Retina (tissue), 1 donor: ENCODE measurements at regions not wholly inside any gene's neighbourhood (a gene's known extent, or its start where the extent isn't known, plus 50 kb on each side); places are given as distances from the start of the nearest gene placed in this dataset.
A peak's percentile ranks its signal among the peaks of the same experiment; 100 is the strongest.

Experiments used
- DNase-seq: peaks from one replicate; pipeline ENCODE4 v3.0.0-alpha.2; 2016

DNA sequence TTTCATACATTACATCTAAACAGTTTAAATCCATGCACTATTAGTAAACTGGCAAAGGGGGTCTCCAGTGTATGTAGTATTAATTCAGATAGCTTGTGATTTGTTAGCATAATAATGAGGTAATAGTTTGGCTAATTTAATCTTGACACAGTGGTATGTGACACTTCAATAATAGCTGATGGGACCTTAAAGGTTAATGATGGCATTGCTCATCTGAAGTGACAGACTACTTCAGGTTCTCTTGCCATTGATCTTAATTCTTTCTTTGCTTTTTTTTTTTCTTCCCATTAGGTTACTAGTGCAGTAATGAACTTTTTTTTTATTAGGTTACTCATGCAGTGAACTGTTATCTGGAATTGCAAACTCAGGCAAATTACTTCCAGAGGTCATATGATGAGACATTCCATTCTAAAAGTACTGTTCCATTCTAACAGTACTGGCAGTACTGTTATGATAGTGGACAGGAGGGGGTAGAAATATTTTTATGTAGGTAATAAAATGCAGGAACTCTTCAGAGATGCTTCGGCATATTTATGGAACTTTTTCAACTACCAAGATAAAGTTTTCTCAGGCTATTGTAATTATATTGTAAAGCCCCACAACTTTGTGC, 911.3 kb upstream of the LCORL start:
- DNase-seq, result no peak

DNA sequence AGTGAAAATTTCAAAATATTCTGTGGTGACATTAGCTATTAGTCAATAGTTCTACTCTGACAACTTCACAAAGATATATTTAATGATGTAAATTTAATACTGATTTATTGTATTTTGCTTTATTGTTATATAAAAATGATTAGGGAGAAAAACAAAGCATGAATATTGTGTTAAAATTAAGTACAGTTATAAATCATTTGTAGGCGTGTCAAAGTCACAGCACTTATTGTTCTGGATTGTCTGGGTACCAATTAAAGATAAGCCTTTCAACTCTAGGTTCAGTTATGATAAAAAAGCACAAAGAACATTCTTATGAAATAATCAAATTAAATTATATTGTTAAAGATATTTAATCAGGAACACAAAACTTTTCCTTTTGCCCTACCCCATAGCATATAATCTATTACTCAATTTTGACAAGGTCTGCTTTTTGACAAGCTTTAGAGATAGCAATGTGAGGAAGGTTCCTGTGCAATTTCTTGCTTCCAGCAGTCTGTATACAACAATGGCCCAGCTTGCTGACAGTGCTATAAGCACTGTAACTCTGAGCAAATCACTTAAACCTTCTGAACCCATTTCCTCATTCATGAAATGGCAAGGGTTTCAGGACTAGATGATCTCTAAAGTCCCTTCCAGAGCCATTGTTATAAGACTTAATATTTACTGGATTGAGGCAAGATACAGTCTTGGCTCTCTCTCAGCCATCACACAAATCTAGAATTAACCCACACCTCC, 910.3 kb upstream of the LCORL start:
- no peak for DNase-seq

DNA sequence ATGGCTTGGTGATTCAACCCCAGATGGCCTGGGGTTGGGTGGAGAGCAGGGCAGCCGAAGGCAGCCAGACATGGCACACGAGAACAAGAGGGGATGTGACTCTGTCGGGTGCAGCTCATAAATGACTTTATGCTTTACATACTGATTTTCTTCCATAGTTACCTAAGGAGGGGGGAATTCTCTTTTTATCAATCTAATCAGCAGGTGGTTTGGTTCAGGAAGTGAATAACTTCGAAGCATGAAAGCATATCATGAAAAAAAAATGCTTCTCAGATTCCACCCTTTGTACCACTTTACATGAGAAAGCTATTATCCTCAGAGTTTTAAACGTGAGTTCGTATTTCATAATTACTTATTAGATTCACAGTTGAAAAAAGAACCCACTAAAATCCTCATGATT, 908.9 kb upstream of the LCORL start:
- DNase-seq, result no peak

DNA sequence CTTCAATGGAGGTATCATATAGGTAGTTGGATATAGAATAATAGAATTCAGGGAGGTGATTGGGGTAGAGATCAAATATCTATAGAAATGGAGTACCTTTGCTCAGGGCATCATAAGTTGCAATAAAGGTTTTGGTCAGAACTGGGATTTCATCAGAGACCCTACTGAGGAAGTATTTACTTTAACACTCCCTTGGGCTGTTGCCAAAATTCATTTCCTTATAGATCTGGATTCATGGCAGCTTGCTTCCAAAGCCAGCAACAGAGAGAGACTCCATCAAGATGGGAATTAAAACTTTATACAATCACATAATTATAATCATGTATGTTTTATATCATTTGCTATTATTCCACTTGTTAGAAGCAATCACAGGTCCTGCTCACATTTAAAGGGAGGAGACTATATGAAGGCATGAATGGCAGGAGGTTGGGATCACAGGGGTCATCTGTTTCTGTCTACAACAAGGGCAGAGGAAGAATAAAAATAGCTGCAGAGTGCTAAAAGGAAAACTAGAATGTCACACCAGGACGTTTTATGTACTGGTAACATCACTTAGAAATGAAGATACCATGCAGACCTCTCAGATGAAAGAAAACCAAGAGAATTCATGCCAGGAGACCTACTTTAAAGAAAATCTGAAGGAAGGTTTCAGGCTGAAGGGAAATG, 902.1 kb upstream of the LCORL start:
- DNase-seq, result no peak

DNA sequence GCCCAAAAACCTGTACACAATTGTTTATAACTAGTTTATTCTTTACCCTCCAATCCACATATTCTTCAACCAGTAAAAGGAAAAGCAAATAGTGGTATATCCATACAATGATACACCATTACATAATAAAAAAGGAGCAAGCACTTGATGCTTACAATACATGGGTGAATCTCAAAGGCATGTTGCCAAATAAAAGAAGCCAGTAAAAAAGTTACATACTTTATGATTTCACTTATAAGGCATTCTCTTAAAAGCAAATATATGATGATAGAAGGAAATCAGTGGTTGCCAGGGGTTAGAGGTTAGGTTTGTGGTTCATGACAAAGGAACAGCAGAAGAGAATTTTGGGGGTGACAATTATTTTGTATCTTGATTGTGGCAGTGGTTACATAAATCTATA, 896.1 kb upstream of the LCORL start:
- DNase-seq, result no peak

DNA sequence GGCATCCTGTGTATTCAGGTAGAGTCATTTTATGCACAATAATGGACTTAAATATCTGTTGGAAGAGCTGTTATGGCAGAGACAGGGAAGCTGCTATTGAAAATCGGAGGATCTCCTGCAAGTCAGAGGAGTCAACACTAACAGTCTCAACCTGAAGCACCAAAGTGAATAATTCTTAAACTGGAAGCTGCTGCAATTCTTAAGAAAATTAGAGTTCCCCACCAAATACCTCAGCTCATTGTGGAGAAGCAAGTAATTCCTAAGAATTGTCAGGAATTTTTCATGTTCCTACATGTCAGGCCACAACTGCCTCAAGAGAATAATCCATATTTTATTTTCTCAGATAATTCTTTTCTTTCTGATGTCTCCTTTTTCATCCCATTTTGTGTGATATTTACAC, 892.6 kb upstream of the LCORL start:
- DNase-seq, result no peak

DNA sequence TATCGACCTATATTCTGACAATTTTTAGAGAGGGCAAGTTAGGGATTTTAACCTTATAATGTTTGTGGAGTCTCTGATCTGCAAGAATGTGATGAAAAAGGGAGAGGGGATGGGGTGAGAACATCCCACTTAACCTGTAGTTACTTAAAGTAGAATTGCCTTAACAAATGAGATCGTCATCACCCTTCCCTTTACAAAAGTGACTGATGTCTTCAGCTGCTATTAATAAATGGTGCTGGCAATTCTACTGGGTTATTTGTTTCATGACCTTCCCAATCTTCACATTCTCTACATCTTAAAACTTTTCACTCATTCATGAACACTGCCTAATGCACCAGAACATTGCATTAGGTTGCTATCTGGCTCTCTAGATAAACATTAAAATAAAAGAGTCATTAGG, 873.4 kb upstream of the LCORL start:
- DNase-seq, result no peak

DNA sequence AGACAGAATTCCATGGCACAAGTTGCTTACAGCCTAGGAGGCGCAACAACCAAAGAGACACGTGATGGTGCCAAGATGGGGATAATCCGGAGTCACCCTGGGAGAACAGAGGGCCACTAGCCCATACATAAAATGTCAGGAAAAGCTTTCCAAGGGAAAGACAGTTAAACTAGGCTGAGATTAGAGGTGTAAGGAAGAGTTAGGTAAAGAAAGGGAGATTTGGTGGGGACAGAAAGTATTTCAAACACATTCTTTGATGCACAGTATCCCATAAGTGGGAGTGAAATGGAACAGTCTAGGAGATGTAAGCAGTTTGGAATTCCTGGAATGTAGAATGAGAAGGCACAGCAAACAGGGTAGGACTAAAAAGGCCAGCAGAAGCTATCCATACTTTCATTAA, 860.9 kb upstream of the LCORL start:
- DNase-seq, result no peak

DNA sequence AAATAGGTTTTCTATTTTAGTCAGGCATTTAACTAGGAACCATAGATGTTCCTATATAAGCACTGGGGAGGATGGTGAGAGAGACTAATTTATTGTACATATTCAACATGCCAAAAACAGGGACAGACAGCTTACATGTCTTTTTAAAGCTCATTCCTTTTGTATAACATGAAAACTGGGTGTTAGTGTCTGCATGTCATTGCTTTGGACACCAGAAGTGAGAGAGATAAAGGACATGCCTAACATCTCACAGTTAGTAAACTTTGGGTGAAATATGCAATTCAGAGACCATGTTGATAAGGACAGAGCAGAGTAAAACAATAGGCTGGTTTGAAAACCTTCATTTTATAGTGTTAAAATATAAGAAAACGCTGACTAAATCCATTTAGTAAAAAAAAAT, 860.0 kb upstream of the LCORL start:
- DNase-seq, result no peak

DNA sequence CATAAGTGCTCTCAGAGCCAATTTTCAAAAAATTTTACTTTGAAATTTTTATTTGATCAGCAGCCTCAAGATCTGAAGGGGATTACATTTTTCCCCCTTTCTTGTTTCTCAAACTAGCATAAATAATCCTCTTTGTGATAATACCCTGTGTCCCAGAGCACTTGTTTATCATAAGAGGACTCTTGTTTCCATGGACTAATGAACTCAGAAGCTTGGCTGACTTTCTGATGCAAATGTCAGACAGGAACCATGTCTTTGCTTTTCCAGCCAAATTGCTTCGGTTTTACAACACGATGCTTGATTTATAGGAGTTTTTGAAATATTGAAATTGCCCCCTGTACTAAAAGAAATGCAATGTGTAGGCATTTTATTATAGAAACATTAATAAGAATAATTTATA, 859.3 kb upstream of the LCORL start:
- DNase-seq, result no peak

DNA sequence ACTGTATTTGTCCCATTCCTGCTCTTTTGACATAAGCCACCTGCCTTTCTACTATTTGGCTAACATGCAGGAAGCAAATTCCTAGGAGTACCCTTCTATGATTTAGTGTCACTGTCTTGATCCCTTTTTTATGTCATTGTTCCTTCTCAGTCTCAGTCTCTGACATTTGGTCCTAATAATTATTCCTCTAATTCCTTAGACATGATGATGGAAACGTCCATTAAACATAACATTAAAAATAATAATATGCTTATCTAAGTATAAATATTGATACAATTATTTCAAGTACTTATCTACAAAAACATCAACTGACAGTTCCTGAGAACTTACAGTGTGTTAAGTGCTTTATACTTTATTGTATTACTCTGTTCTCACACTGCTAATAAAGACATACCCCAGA, 857.0 kb upstream of the LCORL start:
- no peak for DNase-seq

DNA sequence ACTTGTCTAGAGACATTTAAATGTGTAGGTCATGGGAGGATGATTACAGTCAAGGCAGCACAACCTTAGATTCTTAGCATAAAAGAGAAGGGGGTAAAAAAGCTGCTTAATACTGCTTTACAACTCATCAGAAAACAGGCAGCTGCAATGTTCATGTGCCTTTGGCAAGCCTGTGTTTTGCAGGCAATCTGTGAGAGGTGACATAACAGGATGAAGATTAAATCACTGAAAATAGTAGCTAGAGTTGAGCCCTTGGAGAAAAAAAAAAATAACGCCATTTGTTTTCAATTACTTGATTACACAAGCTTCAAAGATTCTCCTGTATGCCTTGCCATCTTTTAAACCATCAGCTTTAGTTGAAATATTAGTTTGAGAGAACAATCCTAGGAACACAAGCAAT, 847.6 kb upstream of the LCORL start:
- no peak for DNase-seq

DNA sequence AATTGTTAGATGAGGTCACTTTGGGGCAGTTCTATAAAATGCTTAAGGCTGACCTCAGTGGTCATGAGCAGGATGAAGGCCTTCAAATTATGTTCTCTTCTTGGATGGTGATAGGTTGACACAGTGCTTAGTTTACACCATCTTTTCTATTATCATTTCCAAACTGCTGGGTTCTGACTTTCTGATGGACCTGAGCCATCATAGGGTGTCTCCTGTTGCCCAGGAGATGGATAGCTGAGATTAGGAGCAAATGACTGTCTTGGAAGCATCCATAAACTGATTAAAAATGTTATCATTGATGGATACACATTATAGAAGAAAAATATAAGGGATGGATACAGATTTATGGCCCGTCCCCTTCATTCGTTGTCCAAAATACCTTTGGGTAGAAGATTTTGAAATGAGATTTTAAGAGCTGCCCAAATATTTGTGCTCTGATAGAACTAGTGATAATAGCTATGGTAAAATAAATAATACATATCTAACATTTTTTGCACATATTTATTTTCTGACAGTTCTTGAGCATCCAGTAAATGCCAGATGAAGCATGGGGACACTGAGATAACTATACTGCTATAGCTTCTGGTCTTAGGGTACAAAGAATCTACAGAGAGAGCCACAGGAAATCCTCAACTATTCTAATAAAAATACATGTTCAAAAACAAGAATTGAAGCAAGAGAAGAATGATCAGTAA, 839.4 kb upstream of the LCORL start:
- no peak for DNase-seq

DNA sequence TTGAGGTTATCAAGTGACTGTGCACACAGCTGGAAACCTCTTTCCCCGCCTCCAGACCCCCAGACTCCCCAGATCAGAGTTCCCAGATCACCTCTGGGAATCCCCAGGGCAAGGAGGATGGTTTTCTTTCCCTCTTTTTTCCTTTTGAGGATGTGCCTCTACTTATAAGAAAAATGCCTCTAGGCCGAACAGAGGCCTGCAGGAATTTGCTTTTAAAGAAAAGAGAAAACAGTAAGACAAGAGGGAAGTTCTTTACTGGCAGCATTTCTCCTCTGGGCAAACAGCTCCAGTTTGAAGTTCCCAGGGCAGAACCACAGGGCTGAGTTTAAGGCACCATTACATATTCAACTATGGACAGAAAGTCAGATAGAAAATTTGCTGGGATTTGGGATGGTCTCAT, 837.9 kb upstream of the LCORL start:
- DNase-seq, result peak; percentile 13

DNA sequence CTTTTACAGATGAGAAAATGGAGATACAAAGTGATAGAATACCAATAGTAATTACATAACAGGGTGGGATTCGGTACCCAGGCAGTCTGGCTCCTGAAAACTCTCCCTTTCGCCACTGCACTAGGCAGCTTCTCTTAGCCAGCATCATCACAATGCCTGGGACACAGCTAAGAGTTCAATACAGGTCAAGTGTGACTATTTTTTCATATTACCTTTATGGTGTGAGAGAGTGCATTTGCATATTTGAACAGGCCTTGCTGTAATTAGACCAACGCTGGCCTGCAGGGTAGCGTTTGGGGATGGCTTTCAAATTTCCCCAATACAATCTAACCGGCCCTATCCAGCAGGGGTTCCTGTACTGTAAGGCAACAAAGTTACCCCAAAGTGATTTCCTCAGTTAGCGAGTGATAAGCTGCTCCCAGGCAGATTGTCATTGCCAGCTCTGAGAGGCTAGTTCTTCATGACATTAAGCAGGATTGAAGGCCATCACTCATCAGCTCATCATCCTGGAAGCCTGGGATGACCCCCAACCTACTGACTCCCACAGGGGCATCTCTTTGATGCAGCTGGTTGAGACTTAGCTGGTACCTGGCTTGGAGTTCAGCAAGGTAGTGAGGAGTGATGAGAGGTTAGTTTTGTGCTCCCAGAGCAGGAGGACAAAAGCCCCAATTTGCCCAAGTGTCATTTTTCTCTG, 836.8 kb upstream of the LCORL start:
- no peak for DNase-seq

DNA sequence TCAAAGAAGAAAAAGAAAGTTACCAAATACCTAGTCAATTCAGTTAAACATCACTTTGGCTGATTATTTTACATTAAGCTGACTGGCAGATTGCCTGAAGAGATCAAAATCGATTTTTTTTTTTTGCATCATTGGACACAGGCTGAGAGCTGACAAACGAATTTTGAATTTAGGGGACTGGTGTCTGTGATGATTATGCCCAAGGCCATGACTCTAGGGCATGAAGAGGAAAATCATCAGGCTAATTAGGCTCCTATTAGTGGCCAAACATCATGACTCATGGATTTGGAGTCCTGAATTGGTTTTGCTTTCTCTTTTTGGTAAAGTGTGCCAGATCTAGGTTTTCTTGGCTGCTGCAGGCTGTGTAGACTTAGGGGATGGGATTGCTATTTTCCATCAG, 829.3 kb upstream of the LCORL start:
- DNase-seq, result peak; percentile 23

DNA sequence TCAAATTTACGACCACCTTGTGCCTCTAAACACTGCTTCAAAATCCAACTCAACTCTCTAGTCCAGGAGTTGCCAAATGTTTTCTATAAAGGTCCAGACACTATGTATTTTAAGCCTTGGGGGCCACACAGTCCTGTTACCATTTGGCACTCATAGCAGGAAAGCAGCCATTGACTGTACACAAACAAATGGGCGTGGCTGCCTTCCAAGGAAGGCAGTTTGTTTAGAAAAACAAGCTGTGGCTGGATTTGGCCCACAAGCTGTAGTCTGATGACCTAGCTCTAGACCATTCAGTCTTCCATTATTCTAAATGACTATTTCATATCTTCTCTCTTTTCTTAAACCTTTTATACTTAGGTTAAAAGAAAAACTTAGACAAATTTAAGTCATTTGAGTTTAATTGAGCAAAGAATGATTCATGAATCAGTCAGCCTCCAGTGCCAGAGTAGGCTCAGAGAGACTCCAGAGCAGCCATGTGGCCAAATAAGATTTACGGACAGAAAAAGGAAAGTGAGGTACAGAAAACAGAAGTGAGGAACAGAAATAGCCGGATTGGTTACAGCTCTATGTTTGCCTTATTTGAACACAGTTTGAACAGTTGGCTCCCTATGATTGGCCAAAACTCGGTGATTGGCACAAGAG, 825.8 kb upstream of the LCORL start:
- DNase-seq, result no peak

DNA sequence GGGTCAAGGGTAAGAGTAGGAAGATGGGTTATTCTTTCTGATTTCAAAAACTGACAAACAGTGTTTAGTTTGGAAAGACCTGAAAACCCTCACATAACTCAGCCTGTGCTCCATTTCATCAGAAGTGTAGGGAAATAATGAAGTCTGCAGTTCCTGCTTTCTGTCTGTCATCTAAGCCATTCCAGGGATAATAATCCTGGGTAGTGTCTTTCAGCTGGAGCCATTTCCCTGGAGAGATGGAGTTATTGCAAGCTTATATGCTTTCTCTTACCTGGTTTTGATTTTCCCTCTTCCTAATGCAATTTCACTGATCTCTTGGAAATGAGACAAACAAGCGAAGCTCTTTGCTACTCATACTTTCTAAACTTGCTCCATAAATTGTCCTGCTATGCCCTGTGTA, 824.8 kb upstream of the LCORL start:
- DNase-seq, result no peak

DNA sequence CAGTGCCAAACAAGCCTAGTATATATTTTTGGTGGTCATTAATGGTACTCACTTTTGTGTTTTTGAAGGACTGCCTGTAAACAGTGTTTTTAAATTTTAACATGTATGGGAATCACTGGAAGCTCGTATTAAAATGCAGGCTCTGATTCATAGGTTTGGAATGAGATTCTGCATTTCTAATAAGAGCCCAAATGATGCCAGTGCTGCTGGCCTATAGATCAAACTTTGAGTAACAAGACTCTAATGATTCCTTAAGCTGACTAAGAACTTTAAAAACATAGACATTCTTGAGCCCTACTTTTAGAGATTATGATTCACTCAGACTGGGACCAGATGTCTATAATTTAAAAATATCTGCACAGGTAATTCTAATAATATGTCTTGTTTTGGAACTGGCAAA, 823.2 kb upstream of the LCORL start:
- no peak for DNase-seq

DNA sequence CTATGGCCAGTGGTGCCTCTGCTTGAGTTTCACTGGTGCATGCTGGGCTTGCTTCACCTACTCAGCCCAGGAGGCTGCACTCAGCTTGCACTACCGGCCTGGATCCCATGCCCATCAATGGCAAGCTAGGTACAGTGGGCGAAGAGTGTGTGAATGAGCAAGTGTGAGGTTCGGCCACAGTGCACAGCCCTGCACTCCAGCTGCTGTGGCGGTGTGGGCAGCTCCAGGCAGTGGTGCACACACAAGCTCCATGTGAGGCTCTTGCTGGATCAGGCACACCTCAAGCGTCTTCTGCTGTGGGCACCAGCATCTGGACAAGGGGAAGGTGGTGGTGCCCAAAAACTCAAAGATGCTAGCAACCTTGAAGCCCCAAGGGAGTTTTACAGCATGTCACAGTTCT, 820.9 kb upstream of the LCORL start:
- no peak for DNase-seq

DNA sequence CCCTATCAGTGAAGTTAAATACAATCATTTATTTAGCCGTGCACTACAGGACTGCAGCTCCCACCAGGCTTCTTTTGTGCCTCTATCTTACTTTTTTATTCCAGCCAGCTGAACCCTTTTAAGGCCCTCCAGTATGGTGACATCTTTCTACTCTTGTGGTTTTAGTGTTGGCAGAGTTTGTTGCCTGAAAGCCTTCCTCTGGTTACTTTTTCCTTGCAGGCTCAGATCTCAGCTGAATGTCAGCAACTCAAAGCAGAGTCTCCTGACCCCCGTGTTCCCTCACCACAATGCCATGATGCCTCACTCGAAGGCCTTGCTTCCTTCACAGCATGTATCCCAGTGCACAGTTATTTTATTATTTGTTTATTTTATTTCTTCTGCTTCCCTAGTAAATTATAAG, 818.9 kb upstream of the LCORL start:
- no peak for DNase-seq

DNA sequence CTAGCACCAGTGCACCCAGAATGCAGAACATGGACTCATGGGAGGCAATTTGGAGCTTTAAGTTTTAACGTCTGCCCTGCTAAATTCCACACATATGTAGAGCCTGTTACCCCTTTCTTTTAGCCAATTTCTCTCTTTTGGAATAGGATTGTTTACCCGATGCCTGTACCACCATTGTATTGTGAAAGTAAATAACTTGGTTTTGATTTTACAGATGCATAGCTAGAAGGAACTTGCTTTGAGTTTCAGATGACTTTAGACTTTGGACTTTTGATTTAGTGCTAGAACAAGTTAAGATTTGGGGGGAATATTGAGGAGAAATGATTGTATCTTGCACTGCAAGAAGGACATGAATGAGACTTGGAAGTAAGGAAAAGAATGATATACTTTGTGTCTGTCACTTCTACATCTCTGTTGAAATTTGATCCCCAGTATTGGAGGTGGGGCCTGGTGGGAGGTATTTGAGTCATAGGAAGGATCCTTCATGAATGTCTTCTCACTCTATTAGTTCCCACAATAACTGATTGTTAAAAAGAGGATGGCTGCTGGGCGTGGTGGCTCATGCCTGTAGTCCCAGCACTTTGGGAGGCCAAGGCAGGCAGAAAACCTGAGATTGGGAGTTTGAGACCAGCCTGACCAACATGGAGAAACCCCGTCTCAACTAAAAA, 794.8 kb upstream of the LCORL start:
- DNase-seq, result no peak
